ENCODE measurements at regions not wholly inside any gene's neighbourhood (a gene's known extent, or its start where the extent isn't known, plus 50 kb on each side); places are given as distances from the start of the nearest gene placed in this dataset.

- WGBS, 2 donors: 70 to 74% methylated on average over 4 of the region's 4 CpGs
- Histone ChIP-seq H3K9me3 (peaks cover 0 to 53% (median 8%) of the 10 kb centered on the region in 4 donors), H3K27me3 (peaks cover 0 to 34% of the 10 kb centered on the region in 2 donors), H3K4me3 (no peak overlapping the region), H3K36me3 (no peaks in the 10 kb centered on the region), H3K4me1 (no peaks in the 10 kb centered on the region), H3K27ac (no peak overlapping the region)
- no peak for DNase-seq (ENCODE audit: low spot score in 2 of 2)
- no peak for TF ChIP-seq POLR2A (IDR thresholded peaks at IDR 0.05)
- TF ChIP-seq EP300 (IDR thresholded peaks at IDR 0.05): no peak
- no peak for TF ChIP-seq CTCF (IDR thresholded peaks at IDR 0.05)
These were observed 74.0 kb upstream of the BHLHE23 start for GRCh38 chr20:63080811-63081210.

GRCh38 chr20:63080411-63080810 lies 73.6 kb upstream of the BHLHE23 start:
- H3K4me1 ChIP-seq: no peaks in the 10 kb centered on the region
- TF ChIP-seq POLR2A (IDR thresholded peaks at IDR 0.05) (no peak), CTCF (IDR thresholded peaks at IDR 0.05) (no peak), EP300 (IDR thresholded peaks at IDR 0.05) (no peak)
- DNase-seq (ENCODE audit: low spot score in 2 of 2): no peak
- H3K27me3 ChIP-seq: peaks cover 0 to 34% of the 10 kb centered on the region in 2 donors
- H3K36me3 ChIP-seq: no peaks in the 10 kb centered on the region
- H3K4me3 ChIP-seq: no peak overlapping the region
- no peak overlapping the region for H3K27ac ChIP-seq
- peaks cover 0 to 56% (median 8%) of the 10 kb centered on the region in 4 donors for H3K9me3 ChIP-seq
- 77 to 87% methylated on average over 6 to 8 of the region's 10 CpGs for WGBS, 2 donors

GRCh38 chr20:63079971-63080370 lies 73.2 kb upstream of the BHLHE23 start:
- Histone ChIP-seq H3K27ac (no peak overlapping the region), H3K4me3 (no peak overlapping the region), H3K9me3 (peaks cover 0 to 61% (median 8%) of the 10 kb centered on the region in 4 donors), H3K27me3 (peaks cover 0 to 31% of the 10 kb centered on the region in 2 donors), H3K36me3 (no peaks in the 10 kb centered on the region), H3K4me1 (no peaks in the 10 kb centered on the region)
- DNase-seq (ENCODE audit: low spot score in 2 of 2): no peak
- TF ChIP-seq POLR2A (IDR thresholded peaks at IDR 0.05) (no peak), CTCF (IDR thresholded peaks at IDR 0.05) (no peak), EP300 (IDR thresholded peaks at IDR 0.05) (no peak)
- WGBS, 2 donors: 45 to 57% methylated on average over 2 of the region's 2 CpGs

GRCh38 chr20:63077705-63078104 lies 70.9 kb upstream of the BHLHE23 start:
- DNase-seq (ENCODE audit: low spot score in 2 of 2): no peak
- Histone ChIP-seq H3K4me3 (no peak overlapping the region), H3K9me3 (peaks cover 0 to 62% (median 8%) of the 10 kb centered on the region in 4 donors), H3K4me1 (no peaks in the 10 kb centered on the region), H3K27me3 (peaks cover 0 to 29% of the 10 kb centered on the region in 2 donors), H3K36me3 (no peaks in the 10 kb centered on the region), H3K27ac (no peak overlapping the region)
- TF ChIP-seq CTCF (IDR thresholded peaks at IDR 0.05) (no peak), EP300 (IDR thresholded peaks at IDR 0.05) (no peak), POLR2A (IDR thresholded peaks at IDR 0.05) (no peak)

GRCh38 chr20:63076421-63076820 lies 69.7 kb upstream of the BHLHE23 start:
- Histone ChIP-seq H3K9me3 (peaks cover 0 to 62% (median 8%) of the 10 kb centered on the region in 4 donors), H3K27ac (no peak overlapping the region), H3K4me1 (peaks cover 0 to 6% (median 0%) of the 10 kb centered on the region in 4 donors), H3K27me3 (peaks cover 0 to 36% of the 10 kb centered on the region in 2 donors), H3K36me3 (no peaks in the 10 kb centered on the region), H3K4me3 (no peak overlapping the region)
- WGBS, 2 donors: 62 to 72% methylated on average over 5 of the region's 5 CpGs
- DNase-seq (ENCODE audit: low spot score in 2 of 2): no peak
- no peak for TF ChIP-seq CTCF (IDR thresholded peaks at IDR 0.05)
- no peak for TF ChIP-seq EP300 (IDR thresholded peaks at IDR 0.05)
- no peak for TF ChIP-seq POLR2A (IDR thresholded peaks at IDR 0.05)
